ENCODE measurements at regions not wholly inside any gene's neighbourhood (a gene's known extent, or its start where the extent isn't known, plus 50 kb on each side); places are given as distances from the start of the nearest gene placed in this dataset.

GRCh38 chr9:135272608-135273007 is 185.1 kb downstream of the OLFM1 start:
- TF ChIP-seq POLR2A (IDR thresholded peaks at IDR 0.05), result no peak
- TF ChIP-seq CTCF (IDR thresholded peaks at IDR 0.05 in 4 of 5, conservative IDR thresholded peaks at IDR 0.05 in 1 of 5), result no peak

Measured in gastrocnemius medialis (tissue), 4 donors.